HFFc6 (cell line): ENCODE measurements at regions not wholly inside any gene's neighbourhood (a gene's known extent, or its start where the extent isn't known, plus 50 kb on each side); places are given as distances from the start of the nearest gene placed in this dataset.
A peak's percentile ranks its signal among the peaks of the same experiment; 100 is the strongest.

Experiments used
- DNase-seq: peaks from one replicate; pipeline ENCODE4 v3.0.0-alpha.2; 2018
- H3K27ac Mint-ChIP-seq: 2 replicates; pipeline ENCODE4 v1.8.0; 2020; ENCODE audit warnings: mild to moderate bottlenecking, mixed read lengths
- H3K27me3 Mint-ChIP-seq: 2 replicates; pipeline ENCODE4 v1.8.0; 2021; ENCODE audit warnings: mild to moderate bottlenecking, moderate library complexity, mixed read lengths; ENCODE audit not compliant: insufficient read depth
- H3K36me3 Mint-ChIP-seq: 2 replicates; pipeline ENCODE4 v1.8.0; 2021; ENCODE audit warnings: low read depth, mixed read lengths
- H3K4me1 Mint-ChIP-seq: 2 replicates; pipeline ENCODE4 v1.8.0; 2020; ENCODE audit warnings: low read depth, mixed read lengths
- H3K4me3 Mint-ChIP-seq: 2 replicates; pipeline ENCODE4 v1.8.0; 2020; ENCODE audit warnings: mild to moderate bottlenecking, moderate library complexity, mixed read lengths
- H3K9me3 Mint-ChIP-seq: 2 replicates; pipeline ENCODE4 v1.8.0; 2020; ENCODE audit warnings: mild to moderate bottlenecking, mixed read lengths
- CTCF ChIP-seq: fragments of 200-600 bp; sonication (generic); IDR thresholded peaks from 2 replicates; pipeline ENCODE4 v1.5.0; 2021; ENCODE audit warnings: antibody characterized with exemption, mild to moderate bottlenecking

- peak; percentile 22 for DNase-seq
- Mint-ChIP-seq H3K4me3 (peak overlapping the region; percentile 14; the same call in 1 of the 2 replicates), H3K9me3 (no peaks in the 10 kb centered on the region), H3K4me1 (peaks cover 48% of the 10 kb centered on the region), H3K36me3 (no peaks in the 10 kb centered on the region), H3K27ac (no peak overlapping the region), H3K27me3 (peaks cover 17% of the 10 kb centered on the region)
- no peak for TF ChIP-seq CTCF
Measured at GRCh38 chr12:12010277-12011039, 60.3 kb upstream of the BCL2L14 start.

- Mint-ChIP-seq H3K4me3 (no peak overlapping the region), H3K9me3 (no peaks in the 10 kb centered on the region), H3K27ac (no peak overlapping the region), H3K27me3 (peaks cover 19% of the 10 kb centered on the region), H3K4me1 (peaks cover 46% of the 10 kb centered on the region), H3K36me3 (no peaks in the 10 kb centered on the region)
- TF ChIP-seq CTCF: no peak
- no peak for DNase-seq
Measured at GRCh38 chr12:12011880-12012260, 58.9 kb upstream of the BCL2L14 start.

- Mint-ChIP-seq H3K4me3 (no peak overlapping the region), H3K9me3 (no peaks in the 10 kb centered on the region), H3K27ac (no peak overlapping the region), H3K4me1 (peaks cover 29% of the 10 kb centered on the region), H3K36me3 (no peaks in the 10 kb centered on the region), H3K27me3 (peaks cover 20% of the 10 kb centered on the region)
- TF ChIP-seq CTCF: no peak
- no peak for DNase-seq
Measured at GRCh38 chr12:12015073-12015685, 55.6 kb upstream of the BCL2L14 start.

- peaks cover 22% of the 10 kb centered on the region for H3K27me3 Mint-ChIP-seq
- no peaks in the 10 kb centered on the region for H3K9me3 Mint-ChIP-seq
- no peak for DNase-seq
- no peak overlapping the region for H3K27ac Mint-ChIP-seq
- H3K4me1 Mint-ChIP-seq: peaks cover 17% of the 10 kb centered on the region
- no peak for TF ChIP-seq CTCF
- H3K36me3 Mint-ChIP-seq: no peaks in the 10 kb centered on the region
- H3K4me3 Mint-ChIP-seq: no peak overlapping the region
Measured at GRCh38 chr12:12016284-12017100, 54.2 kb upstream of the BCL2L14 start.

- Mint-ChIP-seq H3K9me3 (no peaks in the 10 kb centered on the region), H3K27me3 (peaks cover 26% of the 10 kb centered on the region)
Measured at GRCh38 chr12:12017135-12017581, 53.6 kb upstream of the BCL2L14 start.

More at GRCh38 chr12:12017135-12017581, 53.6 kb upstream of the BCL2L14 start:
- Mint-ChIP-seq H3K36me3 (no peaks in the 10 kb centered on the region), H3K4me3 (no peak overlapping the region), H3K4me1 (peaks cover 17% of the 10 kb centered on the region), H3K27ac (no peak overlapping the region)
- DNase-seq: no peak
- no peak for TF ChIP-seq CTCF
